HEK293 (cell line): ENCODE measurements at regions not wholly inside any gene's neighbourhood (a gene's known extent, or its start where the extent isn't known, plus 50 kb on each side); places are given as distances from the start of the nearest gene placed in this dataset.

Source experiments
- CTCF ChIP-seq: fragments of 450-650 bp; formaldehyde crosslinking; IDR thresholded peaks from 2 replicates; pipeline ENCODE4 v1.5.1; 2016; ENCODE audit warnings: missing biosample characterization, missing genetic modification characterization
- PRDM10 ChIP-seq: fragments of 450-650 bp; formaldehyde crosslinking; IDR thresholded peaks from 2 replicates; pipeline ENCODE4 v1.5.1; 2016; ENCODE audit warnings: missing biosample characterization, missing genetic modification characterization
- TRIM28 ChIP-seq: IDR thresholded peaks from 2 replicates; pipeline ENCODE4 v1.6.1; 2011; ENCODE audit warnings: low read length, control low read depth, borderline replicate concordance
- ZNF112 ChIP-seq: fragments of 450-650 bp; formaldehyde crosslinking; IDR thresholded peaks from 2 replicates; pipeline ENCODE4 v1.5.0; 2017; ENCODE audit warnings: missing biosample characterization, missing genetic modification characterization
- ZNF211 ChIP-seq: fragments of 450-650 bp; formaldehyde crosslinking; IDR thresholded peaks from 2 replicates; pipeline ENCODE4 v1.5.1; 2016; ENCODE audit warnings: low read depth, missing biosample characterization, missing genetic modification characterization
- ZNF274 ChIP-seq, 2 experiments: fragments of 200-500 bp in 1 of 2; fragments of 450-650 bp in 1 of 2; sonication (Bioruptor generic) in 1 of 2; formaldehyde crosslinking in 1 of 2; IDR thresholded peaks; 2 replicates each; pipeline versions ENCODE4 v1.5.1 to v1.6.1; 2014 to 2016; ENCODE audit warnings: borderline replicate concordance in 1 of 2, inconsistent platforms in 1 of 2, low read length in 1 of 2, missing biosample characterization in 1 of 2, missing genetic modification characterization in 1 of 2
- ZNF391 ChIP-seq: fragments of 450-650 bp; formaldehyde crosslinking; IDR thresholded peaks from 2 replicates; pipeline ENCODE4 v1.5.1; 2016; ENCODE audit warnings: low read depth, missing biosample characterization, missing genetic modification characterization, borderline replicate concordance
- ZNF677 ChIP-seq: fragments of 450-650 bp; IDR thresholded peaks from 2 replicates; pipeline ENCODE4 v1.5.0; 2018; ENCODE audit warnings: missing biosample characterization, mild to moderate bottlenecking, missing genetic modification characterization, moderate library complexity

- no peak for TF ChIP-seq CTCF (tag by site-specific recombination)
- no peak for TF ChIP-seq ZNF391 (tag by site-specific recombination)
- TF ChIP-seq ZNF274 (IDR thresholded peaks at IDR 0.05; ENCODE audit: low read length), result no peak
- no peak for TF ChIP-seq ZNF274 (tag by site-specific recombination; IDR thresholded peaks at IDR 0.05; ENCODE audit: borderline replicate concordance)
- no peak for TF ChIP-seq PRDM10 (tag by site-specific recombination)
- TF ChIP-seq TRIM28, result no peak
- TF ChIP-seq ZNF677, result no peak
- TF ChIP-seq ZNF211 (tag by site-specific recombination), result no peak
- no peak for TF ChIP-seq ZNF112 (tag by site-specific recombination)
Observed at GRCh38 chr16:49911430-49911829, 55.5 kb upstream of the ZNF423 start.
